ELR (cell line): ENCODE measurements at regions not wholly inside any gene's neighbourhood (a gene's known extent, or its start where the extent isn't known, plus 50 kb on each side); places are given as distances from the start of the nearest gene placed in this dataset.
A peak's percentile ranks its signal among the peaks of the same experiment; 100 is the strongest.

Source experiments
- DNase-seq: peaks from one replicate; pipeline ENCODE4 v3.0.0-alpha.2; 2015; ENCODE audit warnings: low read depth

GRCh38 chr16:49216593-49216992 lies 65.0 kb downstream of the CBLN1 start:
- no peak for DNase-seq

DNA sequence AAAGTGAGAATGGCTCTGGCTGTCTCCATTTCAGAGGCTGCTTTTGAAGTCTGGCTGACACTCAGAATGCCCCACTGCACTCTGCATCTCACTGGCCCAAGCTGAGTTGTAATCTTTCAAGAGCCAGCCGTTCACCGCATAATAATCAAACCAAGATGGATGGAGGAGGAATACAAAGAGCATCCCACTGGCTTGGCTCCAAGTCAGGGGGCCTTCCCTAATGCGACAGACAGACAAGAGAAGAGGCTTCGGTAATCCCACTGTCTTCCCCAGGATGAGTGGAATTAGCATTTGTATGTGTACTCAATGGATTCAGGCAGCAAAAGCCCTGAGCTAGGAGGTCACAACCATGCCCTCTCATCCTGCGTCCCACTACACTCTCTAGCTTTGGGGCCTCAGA lies 68.0 kb downstream of the CBLN1 start:
- DNase-seq: no peak

- no peak for DNase-seq
Measured at GRCh38 chr16:49204191-49204590, 77.4 kb downstream of the CBLN1 start.

GRCh38 chr16:49203361-49203760 lies 78.3 kb downstream of the CBLN1 start:
- DNase-seq: no peak

DNA sequence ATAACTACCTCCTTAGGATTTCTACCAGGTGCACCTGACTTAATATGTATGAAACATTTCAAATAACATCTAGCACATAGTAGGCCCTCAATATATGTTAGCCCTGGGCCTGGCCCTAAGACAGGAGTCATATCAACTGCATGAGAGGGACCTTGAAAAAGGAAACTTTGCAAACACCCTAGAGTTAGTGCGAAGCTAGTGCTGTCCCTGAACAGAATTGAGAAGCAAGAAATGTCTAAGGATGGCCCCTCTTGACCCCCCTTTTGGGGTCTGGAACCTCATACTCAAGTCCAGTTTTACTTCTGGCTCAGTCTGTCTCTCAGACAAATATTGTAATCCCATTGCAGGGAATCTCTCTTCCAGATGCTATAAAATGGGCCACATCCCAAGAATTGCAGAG lies 80.5 kb downstream of the CBLN1 start:
- no peak for DNase-seq

- DNase-seq: no peak
Measured at GRCh38 chr16:49200223-49200820, 81.3 kb downstream of the CBLN1 start.

DNA sequence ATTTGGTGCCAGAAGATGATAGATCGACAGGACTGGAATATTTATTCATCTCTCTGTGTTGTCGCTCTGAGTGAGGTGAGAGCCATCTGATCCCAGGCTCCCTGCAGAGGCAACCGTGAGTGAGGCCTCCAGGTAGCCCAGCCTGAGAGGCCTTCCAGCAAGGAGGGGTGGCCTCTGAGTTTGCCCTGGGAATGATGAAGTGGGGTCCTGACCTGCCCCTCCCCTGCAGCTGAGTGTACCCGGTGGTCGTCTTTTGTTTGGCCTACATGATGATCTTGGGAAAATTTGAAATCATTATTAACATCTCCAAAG lies 86.4 kb downstream of the CBLN1 start:
- DNase-seq: no peak

GRCh38 chr16:49194537-49195236 lies 87.0 kb downstream of the CBLN1 start:
- no peak for DNase-seq

DNA sequence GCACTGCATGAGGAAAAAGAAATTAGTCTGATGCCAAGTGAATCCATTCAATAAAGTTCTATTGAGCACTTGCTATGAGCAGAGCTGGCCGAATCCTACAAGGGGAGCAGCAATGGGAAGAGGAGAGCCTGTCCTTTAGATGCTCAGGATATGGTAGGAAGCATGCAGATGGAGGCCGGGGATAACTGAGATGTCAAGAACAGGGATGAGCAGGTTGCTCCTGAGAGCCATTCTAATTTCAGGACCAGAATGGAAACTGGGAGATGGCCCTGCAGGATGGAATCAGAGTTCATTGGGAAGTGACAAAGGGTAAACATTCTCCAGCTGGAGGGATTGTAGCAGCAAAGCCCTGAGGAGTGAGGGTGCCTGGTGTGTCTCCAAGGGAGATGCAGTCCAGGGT lies 88.0 kb downstream of the CBLN1 start:
- DNase-seq: no peak

- no peak for DNase-seq
Measured at GRCh38 chr16:49189286-49189685, 92.4 kb downstream of the CBLN1 start.

GRCh38 chr16:49183911-49184310 lies 97.7 kb downstream of the CBLN1 start:
- peak; percentile 8 for DNase-seq

- no peak for DNase-seq
Measured at GRCh38 chr16:49181791-49182518, 99.7 kb downstream of the CBLN1 start.

GRCh38 chr16:49179714-49180330 lies 101.8 kb downstream of the CBLN1 start:
- no peak for DNase-seq

GRCh38 chr16:49168126-49168525 lies 113.5 kb downstream of the CBLN1 start:
- no peak for DNase-seq

GRCh38 chr16:49165025-49165424 lies 116.6 kb downstream of the CBLN1 start:
- DNase-seq: no peak

GRCh38 chr16:49161191-49161590 lies 120.4 kb downstream of the CBLN1 start:
- DNase-seq: no peak

DNA sequence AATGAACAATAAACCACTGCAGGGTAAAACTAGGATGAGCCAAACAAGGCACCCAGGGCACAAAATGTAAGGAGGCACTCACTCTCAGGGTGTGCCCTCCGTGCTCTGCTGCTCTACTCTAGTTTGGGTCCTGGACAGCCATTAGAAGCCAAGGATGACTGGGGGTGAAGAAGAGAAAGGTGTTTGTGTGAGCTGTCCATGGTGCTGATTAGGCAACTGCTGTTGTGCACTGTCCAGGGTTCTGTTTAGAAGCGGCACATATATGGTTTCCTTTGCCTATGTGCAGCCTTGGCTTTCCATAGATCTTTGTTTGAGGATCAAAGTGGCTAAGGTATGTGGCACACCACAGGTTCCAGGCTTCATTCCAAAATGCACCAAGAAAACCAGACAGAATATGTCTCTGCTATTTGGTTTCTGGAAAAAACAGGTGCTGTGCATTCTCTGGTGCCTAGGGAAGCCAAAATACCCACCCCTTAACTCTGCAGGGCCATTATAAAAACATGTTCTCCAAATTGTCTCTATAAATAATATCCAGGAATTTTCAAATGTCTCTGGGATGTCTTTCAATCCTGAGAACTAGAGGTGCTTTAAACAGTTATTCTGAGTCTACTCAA lies 123.5 kb downstream of the CBLN1 start:
- peak; percentile 22 for DNase-seq

DNA sequence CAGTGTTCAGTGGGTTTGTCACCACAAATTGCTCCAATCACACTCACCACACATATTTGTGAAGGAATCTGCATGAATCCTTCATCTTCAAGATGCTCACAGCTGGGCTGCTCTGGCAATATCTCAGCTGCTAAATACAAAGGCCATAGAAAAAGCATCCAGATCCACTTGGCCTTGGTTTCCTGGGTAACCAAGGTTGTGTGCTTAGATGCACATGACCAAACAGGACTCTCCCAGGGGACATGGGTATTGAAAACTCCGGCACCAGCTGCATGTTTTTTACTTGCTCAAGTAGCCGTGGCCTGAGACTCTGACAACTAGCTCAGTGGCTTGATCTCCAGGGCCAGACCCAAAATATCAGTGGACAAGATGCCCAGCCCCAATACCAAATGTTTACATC lies 131.3 kb downstream of the CBLN1 start:
- DNase-seq: no peak

- DNase-seq: no peak
Measured at GRCh38 chr16:49148410-49148809, 133.2 kb downstream of the CBLN1 start.

DNA sequence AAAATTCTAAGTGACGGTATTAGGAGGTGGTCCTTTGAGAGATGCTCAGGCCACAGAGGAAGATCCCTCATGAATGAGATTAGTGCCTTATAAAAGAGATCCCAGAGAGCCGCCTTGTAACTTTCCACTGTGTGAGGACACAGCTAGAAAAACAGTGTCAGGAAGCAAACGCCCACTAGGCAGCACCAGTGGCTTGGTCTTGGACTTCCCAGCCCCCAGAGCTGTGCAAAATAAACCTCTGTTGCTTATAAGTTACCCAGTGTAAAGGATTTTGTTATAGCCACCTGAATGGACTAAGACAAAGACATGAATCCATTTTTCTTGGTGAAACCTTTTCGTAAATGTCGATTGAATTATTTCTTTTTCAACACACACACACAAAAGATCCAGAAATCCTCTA lies 141.0 kb downstream of the CBLN1 start:
- DNase-seq: no peak

- DNase-seq: no peak
Measured at GRCh38 chr16:49130397-49130796, 151.2 kb downstream of the CBLN1 start.

- no peak for DNase-seq
Measured at GRCh38 chr16:49129935-49130334, 151.7 kb downstream of the CBLN1 start.

GRCh38 chr16:49128740-49129139 lies 152.9 kb downstream of the CBLN1 start:
- DNase-seq: no peak
